Lower lobe of right lung (tissue), 2 donors: ENCODE measurements at regions not wholly inside any gene's neighbourhood (a gene's known extent, or its start where the extent isn't known, plus 50 kb on each side); places are given as distances from the start of the nearest gene placed in this dataset.

ENCODE experiments used
- ATAC-seq, 2 donors: fragments of 200-7000 bp; cut with Tn5 transposase; one replicate each; pipeline ENCODE4 v1.9.1; 2020 to 2022; ENCODE audit warnings: mild to moderate bottlenecking in 2 of 2, moderate library complexity in 2 of 2
- DNase-seq: peaks from one replicate; pipeline ENCODE4 v3.0.0-alpha.2; 2020
- H3K27ac ChIP-seq: fragments of 200-600 bp; one replicate; pipeline ENCODE4 v1.8.0; 2022
- H3K27me3 ChIP-seq: fragments of 200-600 bp; one replicate; pipeline ENCODE4 v1.8.0; 2022; ENCODE audit warnings: low read depth
- H3K36me3 ChIP-seq: fragments of 200-600 bp; one replicate; pipeline ENCODE4 v1.8.0; 2022; ENCODE audit warnings: mild to moderate bottlenecking
- H3K4me1 ChIP-seq: fragments of 200-600 bp; one replicate; pipeline ENCODE4 v1.8.0; 2022
- H3K4me3 ChIP-seq: fragments of 200-600 bp; one replicate; pipeline ENCODE4 v1.8.0; 2022; ENCODE audit warnings: mild to moderate bottlenecking
- H3K9me3 ChIP-seq: fragments of 200-600 bp; one replicate; pipeline ENCODE4 v1.8.0; 2022
- intact Hi-C: fragments of 100-400 bp; cut with DNase I; formaldehyde crosslinking; loops from one replicate; pipeline ENCODE4 v1.11.0; 2022
- TF ChIP-seq, protein P1 (sequence below): fragments of 200-600 bp; IDR thresholded peaks from one replicate; pipeline ENCODE4 v1.8.0; 2022; ENCODE audit warnings: antibody characterized with exemption, mild to moderate bottlenecking
- donor health status: DM: no; HTN: yes; CAD: no; lungs with severe emphysema.

DNA sequence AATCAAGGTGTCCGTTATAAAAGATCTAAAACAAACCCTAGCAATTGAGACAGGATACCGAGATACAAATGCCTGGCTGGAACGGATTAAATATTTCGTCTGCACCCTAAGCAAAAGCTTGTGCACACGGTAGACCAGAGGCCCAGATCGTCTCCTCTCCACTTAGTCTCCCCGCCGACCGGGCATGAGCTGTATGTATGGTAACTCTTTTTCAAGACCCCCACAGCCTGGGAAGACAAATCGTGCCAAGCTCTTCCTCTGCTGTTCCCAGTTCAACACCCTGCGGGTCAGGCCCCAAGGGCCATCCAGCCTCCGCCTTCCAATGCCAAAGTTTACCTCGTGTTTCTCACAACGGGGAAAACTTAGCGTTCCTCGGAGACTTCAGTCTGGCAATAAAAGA, 285.7 kb upstream of the GALNT17 start:
- H3K27ac ChIP-seq: no peak overlapping the region
- H3K36me3 ChIP-seq: no peaks in the 10 kb centered on the region
- no peaks in the 10 kb centered on the region for H3K9me3 ChIP-seq
- no peak overlapping the region for H3K4me3 ChIP-seq
- no peaks in the 10 kb centered on the region for H3K4me1 ChIP-seq
- intact Hi-C loops: no loop called here
- ATAC-seq (no peak), DNase-seq (no peak)
- TF ChIP-seq, protein P1, sequence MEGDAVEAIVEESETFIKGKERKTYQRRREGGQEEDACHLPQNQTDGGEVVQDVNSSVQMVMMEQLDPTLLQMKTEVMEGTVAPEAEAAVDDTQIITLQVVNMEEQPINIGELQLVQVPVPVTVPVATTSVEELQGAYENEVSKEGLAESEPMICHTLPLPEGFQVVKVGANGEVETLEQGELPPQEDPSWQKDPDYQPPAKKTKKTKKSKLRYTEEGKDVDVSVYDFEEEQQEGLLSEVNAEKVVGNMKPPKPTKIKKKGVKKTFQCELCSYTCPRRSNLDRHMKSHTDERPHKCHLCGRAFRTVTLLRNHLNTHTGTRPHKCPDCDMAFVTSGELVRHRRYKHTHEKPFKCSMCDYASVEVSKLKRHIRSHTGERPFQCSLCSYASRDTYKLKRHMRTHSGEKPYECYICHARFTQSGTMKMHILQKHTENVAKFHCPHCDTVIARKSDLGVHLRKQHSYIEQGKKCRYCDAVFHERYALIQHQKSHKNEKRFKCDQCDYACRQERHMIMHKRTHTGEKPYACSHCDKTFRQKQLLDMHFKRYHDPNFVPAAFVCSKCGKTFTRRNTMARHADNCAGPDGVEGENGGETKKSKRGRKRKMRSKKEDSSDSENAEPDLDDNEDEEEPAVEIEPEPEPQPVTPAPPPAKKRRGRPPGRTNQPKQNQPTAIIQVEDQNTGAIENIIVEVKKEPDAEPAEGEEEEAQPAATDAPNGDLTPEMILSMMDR: no peak
- H3K27me3 ChIP-seq: no peaks in the 10 kb centered on the region

DNA sequence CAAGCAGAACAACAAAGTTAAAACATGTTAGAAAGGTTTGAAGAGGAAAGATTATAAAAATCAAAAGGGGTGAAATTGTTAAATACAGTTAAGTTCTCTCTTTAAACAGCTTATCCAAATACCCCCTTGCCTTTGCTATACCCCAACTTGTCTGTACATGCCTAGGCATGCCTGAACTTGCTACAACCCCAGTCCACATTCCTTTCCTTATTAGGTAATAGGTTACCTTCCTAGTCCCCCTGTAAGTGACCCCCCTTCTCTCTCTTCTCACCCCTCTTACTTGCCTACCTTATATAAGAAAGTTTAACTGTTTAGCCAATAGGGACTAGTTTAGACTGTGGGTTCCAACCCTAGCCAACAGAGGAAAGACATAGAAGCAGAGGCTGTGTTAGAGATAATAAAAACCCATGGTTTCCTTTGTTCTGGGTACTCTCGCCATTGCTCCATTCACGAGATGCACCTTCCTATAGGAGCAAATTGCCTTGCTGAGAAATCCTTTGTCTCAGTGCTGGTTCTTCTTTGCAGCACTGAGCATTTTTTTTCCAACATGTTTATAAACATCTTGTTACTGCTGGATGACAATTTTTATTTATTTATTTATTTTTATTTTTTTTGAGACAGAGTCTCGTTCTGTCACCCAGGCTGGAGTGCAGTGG, 282.2 kb upstream of the GALNT17 start:
- Histone ChIP-seq H3K9me3 (no peaks in the 10 kb centered on the region), H3K36me3 (no peaks in the 10 kb centered on the region), H3K27me3 (no peaks in the 10 kb centered on the region), H3K4me1 (no peaks in the 10 kb centered on the region), H3K4me3 (no peak overlapping the region), H3K27ac (no peak overlapping the region)
- no peak for ATAC-seq
- intact Hi-C loops: loop anchor here (10.0 kb wide), 1 partner anchor 885 kb away; no protein-coding TSS in a partner anchor
- DNase-seq: no peak
- TF ChIP-seq, protein P1: no peak

DNA sequence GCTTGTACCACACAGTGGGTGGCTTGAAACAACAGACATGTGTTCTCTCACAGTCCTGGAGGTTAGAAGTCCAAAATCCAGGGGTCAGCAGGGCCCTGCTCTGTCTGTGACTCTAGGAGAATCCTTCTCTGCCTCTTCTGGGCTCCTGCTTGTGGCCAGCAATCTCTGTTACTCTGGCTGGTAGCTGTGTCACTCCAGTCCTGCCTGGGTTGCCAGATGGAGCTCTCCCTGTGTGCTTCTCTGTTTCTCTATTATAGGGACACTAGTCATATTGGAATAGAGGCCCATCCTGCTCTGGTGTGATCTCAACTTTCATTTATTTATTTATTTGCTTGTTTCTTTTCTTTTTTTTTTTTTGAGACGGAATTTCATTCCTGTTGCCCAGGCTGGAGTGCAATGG, 276.6 kb upstream of the GALNT17 start:
- DNase-seq (no peak), ATAC-seq (no peak)
- no peaks in the 10 kb centered on the region for H3K27me3 ChIP-seq
- H3K36me3 ChIP-seq: no peaks in the 10 kb centered on the region
- H3K27ac ChIP-seq: no peak overlapping the region
- H3K4me1 ChIP-seq: no peaks in the 10 kb centered on the region
- TF ChIP-seq, protein P1: no peak
- no peak overlapping the region for H3K4me3 ChIP-seq
- H3K9me3 ChIP-seq: no peaks in the 10 kb centered on the region
- intact Hi-C loops: loop anchor here (10.0 kb wide), 1 partner anchor 879 kb away; no protein-coding TSS in a partner anchor

DNA sequence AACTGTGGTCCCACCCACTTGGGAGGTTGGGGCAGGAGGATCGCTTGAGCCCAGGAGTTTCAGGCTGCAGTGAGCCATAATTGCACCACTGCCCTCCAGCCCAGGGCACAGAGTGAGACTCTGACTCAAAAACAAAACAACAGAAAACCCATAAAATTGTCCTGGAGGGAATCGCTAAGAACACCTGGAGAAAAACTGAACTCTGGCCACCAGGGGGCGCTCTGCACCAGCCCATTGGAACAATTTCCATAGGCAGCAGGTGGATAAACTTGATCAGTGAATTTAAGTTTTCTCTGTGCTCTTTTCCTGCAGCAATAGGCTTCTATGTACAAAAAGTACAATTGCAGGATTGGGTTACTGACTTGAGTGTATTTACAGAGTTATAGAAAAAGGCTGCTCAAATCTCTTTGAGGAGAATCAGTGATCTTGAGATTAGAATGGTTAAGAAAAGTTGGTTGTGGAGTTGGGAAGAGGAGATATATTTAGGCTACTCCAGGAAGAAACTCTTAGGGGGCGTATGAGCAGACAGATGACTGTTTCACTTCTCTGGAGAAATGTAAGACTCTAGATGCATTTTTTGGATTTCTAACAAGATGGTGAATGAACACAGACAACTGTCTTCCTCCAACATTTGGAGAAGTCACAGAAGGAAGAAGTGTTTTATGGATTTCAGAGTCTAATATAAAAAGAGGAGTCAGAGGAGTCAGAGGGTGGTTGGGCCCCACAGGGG, 274.9 kb upstream of the GALNT17 start:
- no peak for ATAC-seq
- intact Hi-C loops: loop anchor here (10.0 kb wide), 1 partner anchor 878 kb away; no protein-coding TSS in a partner anchor
- TF ChIP-seq, protein P1: peak; percentile 87

DNA sequence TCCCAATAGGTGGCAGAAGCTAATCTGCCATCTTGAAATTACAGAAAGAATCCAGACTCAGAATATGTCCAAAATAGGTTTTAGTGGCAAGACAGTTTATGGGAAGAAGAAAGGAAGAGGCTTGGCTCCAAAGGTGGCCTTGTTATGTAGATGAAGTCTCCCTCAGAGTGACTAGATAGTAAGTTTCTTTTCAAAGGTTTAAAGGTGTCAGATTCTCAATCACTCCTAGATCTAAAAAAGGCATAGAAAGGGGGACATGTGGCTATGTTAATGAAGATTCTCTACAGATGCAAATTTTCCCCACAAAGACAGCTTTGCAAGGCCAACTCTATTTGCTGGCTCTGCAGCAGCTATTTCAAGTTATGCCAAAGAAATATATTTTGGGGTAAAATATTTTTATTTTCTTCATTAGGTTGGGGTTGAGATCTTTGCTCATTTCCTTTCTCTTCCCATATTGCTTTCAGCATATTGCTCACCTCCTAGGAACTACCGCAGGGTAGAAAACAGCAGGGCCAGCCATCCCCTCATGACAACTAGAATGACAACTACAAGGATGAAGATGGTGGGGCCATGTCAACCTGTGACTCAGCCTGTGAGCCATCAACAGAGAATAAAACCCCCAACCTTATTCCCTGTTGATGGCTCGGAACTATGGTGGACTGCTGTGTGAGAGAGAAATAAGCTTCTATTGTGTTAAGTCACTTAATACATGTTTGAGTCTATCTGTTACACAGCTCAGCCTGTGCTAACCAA, 274.0 kb upstream of the GALNT17 start:
- ATAC-seq: no peak
- TF ChIP-seq, protein P1: no peak
- no peaks in the 10 kb centered on the region for H3K9me3 ChIP-seq
- no peak overlapping the region for H3K27ac ChIP-seq
- DNase-seq: no peak
- no peaks in the 10 kb centered on the region for H3K36me3 ChIP-seq
- no peak overlapping the region for H3K4me3 ChIP-seq
- intact Hi-C loops: loop anchor here (10.0 kb wide), 1 partner anchor 877 kb away; no protein-coding TSS in a partner anchor
- H3K4me1 ChIP-seq: no peaks in the 10 kb centered on the region
- H3K27me3 ChIP-seq: no peaks in the 10 kb centered on the region

More for the DNA sequence above, 274.9 kb upstream of the GALNT17 start:
- Histone ChIP-seq H3K36me3 (no peaks in the 10 kb centered on the region), H3K9me3 (no peaks in the 10 kb centered on the region), H3K4me1 (no peaks in the 10 kb centered on the region), H3K27me3 (no peaks in the 10 kb centered on the region), H3K27ac (no peak overlapping the region), H3K4me3 (no peak overlapping the region)
- DNase-seq: peak; percentile 62
